HepG2 (cell line): ENCODE measurements at regions not wholly inside any gene's neighbourhood (a gene's known extent, or its start where the extent isn't known, plus 50 kb on each side); places are given as distances from the start of the nearest gene placed in this dataset.
A peak's percentile ranks its signal among the peaks of the same experiment; 100 is the strongest.

ENCODE experiments used
- ATAC-seq: fragments of 200-7000 bp; cut with Tn5 transposase; 3 replicates; pipeline ENCODE4 v1.9.1; 2020; ENCODE audit warnings: mild to moderate bottlenecking, moderate library complexity
- BruUV-seq: library from RNA; stranded (reverse); fragments of 400-500 nt; replicated peaks from 2 replicates; lab custom pipeline; 2021; lab: Mats Ljungman, UMichigan
- CTCF ChIA-PET: fragments of 300-600 bp; formaldehyde crosslinking; extraction: SDS; loops from one replicate; lab custom pipeline; 2021; ENCODE audit warnings: low total read pairs, inconsistent platforms, low intra/inter-chr PET ratio; lab: Yijun Ruan, JAX
- POLR2A ChIA-PET: fragments of 350-600 bp; sonication (Branson Sonifier 250); formaldehyde crosslinking; loops from one replicate; lab custom pipeline; 2020; ENCODE audit warnings: antibody characterized with exemption, inconsistent platforms; lab: Yijun Ruan, JAX
- DNase-seq: peaks from one replicate; pipeline ENCODE4 v3.0.0-alpha.2; 2015; ENCODE audit warnings: low spot score
- FAIRE-seq: peaks from 3 replicates; lab custom pipeline; 2011; peaks lifted over from hg19 to GRCh38; lab: Jason Lieb, UNC
- H2AFZ ChIP-seq: one replicate; pipeline ENCODE4 v1.6.1; 2011; ENCODE audit warnings: low read length, inconsistent platforms
- H3K27ac ChIP-seq: fragments of 300-600 bp; 3 replicates; pipeline ENCODE4 v1.8.0; 2011; ENCODE audit warnings: mixed run types, mild to moderate bottlenecking, mixed read lengths, low read length, inconsistent platforms; ENCODE audit not compliant: insufficient read depth; ENCODE audit errors: extremely low read length
- H3K27me3 ChIP-seq, 2 experiments: fragments of 200-600 bp in 1 of 2; 2 replicates in 1 of 2; 3 replicates in 1 of 2; pipeline versions ENCODE4 v1.6.0 to v1.8.0; 2011; ENCODE audit warnings: low read length in 2 of 2, mild to moderate bottlenecking in 2 of 2, moderate library complexity in 2 of 2, inconsistent platforms in 1 of 2; ENCODE audit not compliant: insufficient read depth in 2 of 2, control insufficient read depth in 1 of 2
- H3K36me3 ChIP-seq, 2 experiments: fragments of 200-600 bp in 1 of 2; replicated peaks in 1 of 2; 2 replicates in 1 of 2; 3 replicates in 1 of 2; pipeline versions ENCODE4 v1.5.1 to v1.8.0; 2011; ENCODE audit warnings: low read length in 2 of 2, inconsistent platforms in 1 of 2; ENCODE audit not compliant: insufficient read depth in 2 of 2, control insufficient read depth in 1 of 2
- H3K4me1 ChIP-seq: 2 replicates; pipeline ENCODE4 v1.5.1; 2012; ENCODE audit warnings: low read length, inconsistent platforms; ENCODE audit not compliant: insufficient read depth
- H3K4me2 ChIP-seq: 2 replicates; pipeline ENCODE4 v1.6.0; 2011; ENCODE audit warnings: low read depth, low read length, inconsistent platforms
- H3K4me3 ChIP-seq, 3 experiments: fragments of 200-600 bp in 1 of 3; sonication (generic), shearing (Covaris generic) in 1 of 3; replicated peaks in 1 of 3; 2 replicates each; pipeline ENCODE4 v1.5.1; 2011 to 2016; ENCODE audit warnings: low read length in 3 of 3, inconsistent platforms in 2 of 3, low read depth in 2 of 3, mild to moderate bottlenecking in 2 of 3, control low read depth in 1 of 3, mixed read lengths in 1 of 3; ENCODE audit not compliant: insufficient read depth in 1 of 3
- H3K79me2 ChIP-seq: one replicate; pipeline ENCODE4 v1.6.1; 2011; ENCODE audit warnings: low read length, inconsistent platforms; ENCODE audit not compliant: insufficient read depth
- H3K9ac ChIP-seq: 2 replicates; pipeline ENCODE4 v1.6.0; 2011; ENCODE audit warnings: mild to moderate bottlenecking, low read depth, low read length, inconsistent platforms; ENCODE audit not compliant: insufficient read depth
- H3K9me3 ChIP-seq: 2 replicates; pipeline ENCODE4 v1.5.1; 2012; ENCODE audit warnings: mild to moderate bottlenecking, low read length
- H4K20me1 ChIP-seq: 2 replicates; pipeline ENCODE4 v1.6.0; 2011; ENCODE audit warnings: inconsistent platforms, mild to moderate bottlenecking, low read length, moderate library complexity; ENCODE audit not compliant: insufficient read depth
- BCL6 ChIP-seq: IDR thresholded peaks from 2 replicates; pipeline ENCODE4 v1.6.1; 2016; ENCODE audit warnings: missing genetic modification reagents, missing compliant biosample characterization
- ESRRA ChIP-seq: sonication (generic); formaldehyde crosslinking; IDR thresholded peaks from 2 replicates; pipeline ENCODE4 v1.5.1; 2020; ENCODE audit warnings: mild to moderate bottlenecking, low read depth, missing genetic modification reagents
- HNRNPL ChIP-seq: fragments of 200-400 bp; formaldehyde crosslinking; IDR thresholded peaks from 2 replicates; pipeline ENCODE4 v1.6.1; 2017; ENCODE audit warnings: mild to moderate bottlenecking, low read depth, low read length
- MAFF ChIP-seq: IDR thresholded peaks from 2 replicates; pipeline ENCODE4 v1.6.1; 2011; ENCODE audit warnings: low read depth, low read length, improper control_type of control experiment
- MAFK ChIP-seq, 2 experiments: IDR thresholded peaks in 1 of 2; conservative IDR thresholded peaks in 1 of 2; 2 replicates each; pipeline ENCODE4 v1.6.1; 2011; ENCODE audit warnings: improper control_type of control experiment in 2 of 2, low read length in 2 of 2
- MIXL1 ChIP-seq: IDR thresholded peaks from 2 replicates; pipeline ENCODE4 v1.6.1; 2016
- PITX1 ChIP-seq: sonication (generic); formaldehyde crosslinking; IDR thresholded peaks from 2 replicates; pipeline ENCODE4 v1.5.1; 2020; ENCODE audit warnings: mild to moderate bottlenecking, missing genetic modification reagents
- SP5 ChIP-seq: IDR thresholded peaks from 2 replicates; pipeline ENCODE4 v1.6.1; 2016; ENCODE audit warnings: low read depth, borderline replicate concordance
- ZNF335 ChIP-seq: sonication (generic); formaldehyde crosslinking; IDR thresholded peaks from 2 replicates; pipeline ENCODE4 v1.4.0; 2020; ENCODE audit warnings: missing genetic modification reagents
- ZNF652 ChIP-seq: IDR thresholded peaks from 2 replicates; pipeline ENCODE4 v1.6.1; 2016; ENCODE audit warnings: low read depth, borderline replicate concordance
- WGBS: methylation state at CpG from one replicate; pipeline ENCODE4 v1.1.6; 2017; ENCODE audit warnings: low lambda C conversion rate; 5-methylcytosine and 5-hydroxymethylcytosine counted together
- in situ Hi-C: cut with HindIII; loops from 2 replicates; pipeline ENCODE4 v1.10.0; 2017; ENCODE audit warnings: low pct_unique_long_range_greater_than_20kb; ENCODE audit not compliant: extremely low pct_ligation_motif_present
- intact Hi-C: fragments of 100-400 bp; cut with micrococcal nuclease; formaldehyde crosslinking; loops from one replicate; pipeline ENCODE4 v1.10.0; 2022; ENCODE audit not compliant: unreplicated experiment
- TF ChIP-seq, protein P1 (sequence below): IDR thresholded peaks from 2 replicates; pipeline ENCODE4 v1.6.1; 2016; ENCODE audit warnings: low read depth, borderline replicate concordance

DNA sequence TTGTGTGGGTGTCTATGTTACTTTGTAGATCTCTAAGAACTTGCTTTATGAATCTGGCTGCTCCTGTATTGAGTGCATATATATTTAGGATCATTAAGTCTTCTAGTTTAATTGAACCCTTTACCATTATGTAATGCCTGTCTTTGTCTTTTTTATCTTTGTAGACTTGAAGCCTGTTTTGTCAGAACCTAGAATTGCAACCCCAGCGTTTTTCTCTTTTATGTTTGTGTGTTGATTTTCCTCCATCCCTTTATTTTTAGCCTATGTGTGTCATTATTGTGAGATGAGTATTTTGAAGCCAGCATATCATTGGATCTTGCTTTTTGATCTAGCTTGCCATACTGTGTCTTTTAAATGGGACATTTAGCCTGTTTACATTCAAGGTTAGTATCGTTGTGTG is 573.2 kb downstream of the BRINP3 start:
- Histone ChIP-seq H3K4me3 (no peak overlapping the region), H3K9me3 (no peaks in the 10 kb centered on the region), H3K79me2 (no peaks in the 10 kb centered on the region)
- BruUV-seq = no TSS peak
- POLR2A ChIA-PET = no interaction called here
- no peak for ATAC-seq
- TF ChIP-seq MAFF (0 out of 2 replicates have a peak, but pooled peaks have one; percentile 35), MAFK (conservative IDR thresholded peaks at IDR 0.05 in 1 of 2, IDR thresholded peaks at IDR 0.05 in 1 of 2; ENCODE audit: low read length in 2 of 2) (peak in 1 of 2 experiments; percentile 52; a peak in 2 of 4 replicates), SP5 (no peak), BCL6 (CRISPR knock-in tag) (no peak), HNRNPL (no peak), ZNF335 (CRISPR knock-in tag) (no peak)
- TF ChIP-seq, protein P1, sequence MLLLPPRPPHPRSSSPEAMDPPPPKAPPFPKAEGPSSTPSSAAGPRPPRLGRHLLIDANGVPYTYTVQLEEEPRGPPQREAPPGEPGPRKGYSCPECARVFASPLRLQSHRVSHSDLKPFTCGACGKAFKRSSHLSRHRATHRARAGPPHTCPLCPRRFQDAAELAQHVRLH (CRISPR knock-in tag) = no peak
- TF ChIP-seq, all 625 proteins: peak for 2
- 4% methylated on average over 2 of the region's 2 CpGs for WGBS
- Histone ChIP-seq H3K4me1 (no peaks in the 10 kb centered on the region), H3K36me3 (no peaks in the 10 kb centered on the region), H3K27me3 (no peaks in the 10 kb centered on the region; a peak in 1 of 5 replicates), H4K20me1 (no peaks in the 10 kb centered on the region), H3K27ac (no peak overlapping the region), H3K4me2 (no peak overlapping the region), H2AFZ (no peak overlapping the region), H3K9ac (no peak overlapping the region)
- DNase-seq (no peak), FAIRE-seq (no peak)
- in situ Hi-C loops = no loop called here
- intact Hi-C loops = no loop called here
- CTCF ChIA-PET = no interaction called here

GRCh38 chr1:189908113-189908512 is 569.6 kb downstream of the BRINP3 start:
- Histone ChIP-seq H3K4me2 (no peak overlapping the region), H3K4me1 (no peaks in the 10 kb centered on the region), H3K27ac (no peak overlapping the region), H2AFZ (no peak overlapping the region), H3K36me3 (no peaks in the 10 kb centered on the region), H3K9ac (no peak overlapping the region), H3K27me3 (no peaks in the 10 kb centered on the region; a peak in 1 of 5 replicates), H4K20me1 (no peaks in the 10 kb centered on the region), H3K9me3 (no peaks in the 10 kb centered on the region), H3K4me3 (no peak overlapping the region), H3K79me2 (no peaks in the 10 kb centered on the region)
- POLR2A ChIA-PET = no interaction called here
- in situ Hi-C loops (no loop called here), intact Hi-C loops (no loop called here)
- TF ChIP-seq MIXL1 (CRISPR knock-in tag) (no peak), ESRRA (CRISPR knock-in tag) (no peak), MAFF (peak; percentile 64), MAFK (conservative IDR thresholded peaks at IDR 0.05 in 1 of 2, IDR thresholded peaks at IDR 0.05 in 1 of 2; ENCODE audit: low read length in 2 of 2) (peak; percentile 47 to 79; a peak in 3 of 4 replicates), ZNF652 (CRISPR knock-in tag) (no peak), PITX1 (CRISPR knock-in tag) (no peak)
- no peak for FAIRE-seq
- DNase-seq = no peak
- CTCF ChIA-PET = no interaction called here
- no peak for ATAC-seq
- no TSS peak for BruUV-seq
